ENCODE measurements at regions not wholly inside any gene's neighbourhood (a gene's known extent, or its start where the extent isn't known, plus 50 kb on each side); places are given as distances from the start of the nearest gene placed in this dataset.
A peak's percentile ranks its signal among the peaks of the same experiment; 100 is the strongest.

GRCh38 chr15:38904298-38904697 is 339.7 kb upstream of the RASGRP1 start:
- no peak overlapping the region for H3K4me3 ChIP-seq (ENCODE audit: extremely low read depth in 1 of 4, insufficient read depth in 2 of 4, low read depth in 3 of 4, low read length in 4 of 4)
- WGBS, 2 experiments (ENCODE audit: extremely low coverage in 1 of 2, insufficient coverage in 1 of 2, insufficient read length in 1 of 2, insufficient replicate concordance in 2 of 2, low coverage in 1 of 2, low lambda C conversion rate in 2 of 2, missing lambda C conversion rate in 1 of 2): 82% methylated on average over 4 of the region's 4 CpGs; no CpG with 5 or more reads in 1 of the 2 experiments
- no peak overlapping the region for H3K4me2 ChIP-seq (ENCODE audit: insufficient read depth in 1 of 2, low read depth in 2 of 2, low read length in 2 of 2)
- H3K23me2 ChIP-seq (ENCODE audit: low read depth, low read length): no peaks in the 10 kb centered on the region
- H3K79me1 ChIP-seq (ENCODE audit: low read depth, low read length): no peaks in the 10 kb centered on the region
- no peak overlapping the region for H2BK5ac ChIP-seq (ENCODE audit: low read depth, low read length)
- FAIRE-seq (no peak), DNase-seq (ENCODE audit: low read depth in 1 of 2, low spot score in 2 of 2) (no peak)
- H3K27ac ChIP-seq (ENCODE audit: low read depth, low read length): no peak overlapping the region
- no peak overlapping the region for H4K8ac ChIP-seq (ENCODE audit: extremely low read depth, insufficient read depth, low read length)
- H3K4me1 ChIP-seq (replicated peaks in 1 of 4; ENCODE audit: control insufficient read depth in 3 of 4, insufficient read depth in 4 of 4, low read length in 3 of 4): no peaks in the 10 kb centered on the region; a peak in 1 of 7 replicates
- CTCF ChIA-PET (ENCODE audit: partially characterized antibody): no interaction called here
- no peaks in the 10 kb centered on the region for H3K79me2 ChIP-seq (ENCODE audit: control insufficient read depth in 1 of 2, insufficient read depth in 2 of 2, low read length in 2 of 2)
- H4K5ac ChIP-seq (ENCODE audit: insufficient read length, low read depth, low read length): no peak overlapping the region
- no peak overlapping the region for H2BK20ac ChIP-seq (ENCODE audit: low read length)
- no peak overlapping the region for H3K18ac ChIP-seq (ENCODE audit: extremely low read depth, low read length)
- H2BK120ac ChIP-seq (replicated peaks; ENCODE audit: low read depth, low read length): no peak overlapping the region
- H3K56ac ChIP-seq (replicated peaks; ENCODE audit: insufficient read length, low read depth, low read length): no peak overlapping the region
- H2BK12ac ChIP-seq (ENCODE audit: low read depth, low read length): no peak overlapping the region
- H2BK15ac ChIP-seq (ENCODE audit: low read length): no peak overlapping the region
- H3K36me3 ChIP-seq (ENCODE audit: control insufficient read depth in 2 of 4, insufficient read depth in 4 of 4, low read length in 3 of 4): no peaks in the 10 kb centered on the region
- H4K20me1 ChIP-seq (replicated peaks in 1 of 2; ENCODE audit: control insufficient read depth in 1 of 2, insufficient read depth in 2 of 2, low read length in 2 of 2): no peaks in the 10 kb centered on the region
- H3K9ac ChIP-seq (replicated peaks in 1 of 4; ENCODE audit: extremely low read depth in 1 of 4, low read depth in 3 of 4, low read length in 3 of 4): no peak overlapping the region
- H2AFZ ChIP-seq (ENCODE audit: low read length): peak overlapping the region; percentile 76; the same call in 1 of the 2 replicates
- H3K9me3 ChIP-seq (ENCODE audit: insufficient read depth in 2 of 2, low read depth in 1 of 2, low read length in 1 of 2): no peaks in the 10 kb centered on the region
- H3K27me3 ChIP-seq (replicated peaks in 1 of 4; ENCODE audit: control insufficient read depth in 3 of 4, extremely low read depth in 1 of 4, insufficient read depth in 3 of 4, low read length in 3 of 4): no peaks in the 10 kb centered on the region
- H2AK5ac ChIP-seq (ENCODE audit: low read depth, low read length): no peak overlapping the region
- H4K91ac ChIP-seq (replicated peaks; ENCODE audit: insufficient read length, low read length): no peak overlapping the region
- H3K4ac ChIP-seq (replicated peaks; ENCODE audit: insufficient read length, low read depth, low read length): no peak overlapping the region
- H3K23ac ChIP-seq (ENCODE audit: insufficient read length): no peak overlapping the region
- POLR2A ChIA-PET (ENCODE audit: partially characterized antibody): no interaction called here
- no peak overlapping the region for H3K14ac ChIP-seq (ENCODE audit: insufficient read length)
- TF ChIP-seq EP300 (IDR thresholded peaks at IDR 0.05; ENCODE audit: borderline replicate concordance in 1 of 2, low read depth in 2 of 2, low read length in 2 of 2) (no peak), YY1 (IDR thresholded peaks at IDR 0.05; ENCODE audit: low read depth, low read length) (no peak), KDM1A (IDR thresholded peaks at IDR 0.05; ENCODE audit: borderline replicate concordance, low read length) (no peak), TCF12 (IDR thresholded peaks at IDR 0.05; ENCODE audit: low read depth, low read length) (no peak), POLR2AphosphoS5 (IDR thresholded peaks at IDR 0.05; ENCODE audit: low read depth, low read length) (no peak), CTBP2 (IDR thresholded peaks at IDR 0.05; ENCODE audit: borderline replicate concordance, insufficient read depth, insufficient read length, low read length) (no peak), EGR1 (IDR thresholded peaks at IDR 0.05; ENCODE audit: borderline replicate concordance, low read depth, low read length) (no peak), SAP30 (IDR thresholded peaks at IDR 0.05; ENCODE audit: insufficient read depth, insufficient replicate concordance, low read length) (no peak), KDM5A (IDR thresholded peaks at IDR 0.05; ENCODE audit: low read length) (no peak), GABPA (IDR thresholded peaks at IDR 0.05; ENCODE audit: borderline replicate concordance, insufficient read depth, low read length) (no peak), CHD2 (IDR thresholded peaks at IDR 0.05; ENCODE audit: low read length) (no peak), TAF7 (optimal IDR thresholded peaks at IDR 0.05; ENCODE audit: borderline replicate concordance, low read depth, low read length) (no peak), TAF1 (IDR thresholded peaks at IDR 0.05; ENCODE audit: low read depth, low read length) (no peak), SP4 (IDR thresholded peaks at IDR 0.05; ENCODE audit: low read length) (no peak), SP1 (IDR thresholded peaks at IDR 0.05; ENCODE audit: low read depth, low read length) (no peak), CHD1 (IDR thresholded peaks at IDR 0.05; ENCODE audit: low read depth, low read length) (no peak)
